ENCODE measurements at regions not wholly inside any gene's neighbourhood (a gene's known extent, or its start where the extent isn't known, plus 50 kb on each side); places are given as distances from the start of the nearest gene placed in this dataset.
"Not testable (repeated sequence)": the region's sequence is repeated elsewhere in the genome, so short reads cannot be mapped to it uniquely, and the experiment has no call there.

- DNase-seq (ENCODE audit: low spot score), result not testable (repeated sequence)
These were observed 296.6 kb upstream of the NBPF12 start for GRCh38 chr1:146641534-146641933.

DNA sequence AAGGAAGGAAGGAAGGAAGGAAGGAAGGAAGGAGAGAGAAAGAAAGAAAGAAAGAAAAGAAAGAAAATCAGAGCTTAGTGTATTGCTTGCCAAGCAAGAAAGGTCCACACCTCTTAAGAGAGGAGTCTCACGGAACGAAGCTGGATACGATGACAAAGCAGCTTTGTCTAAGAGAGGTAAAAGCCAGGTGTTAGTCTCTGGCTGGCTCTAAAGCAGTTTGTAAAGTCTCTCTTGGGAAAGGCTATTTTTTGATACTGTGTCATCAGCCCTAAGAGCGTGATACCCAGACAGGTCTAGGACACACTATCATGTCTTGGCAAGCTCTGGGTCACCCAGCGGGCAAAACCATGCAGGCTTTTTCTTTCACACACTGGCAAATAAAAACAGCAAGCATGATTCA is 297.5 kb upstream of the NBPF12 start:
- not testable (repeated sequence) for DNase-seq (ENCODE audit: low spot score)

DNA sequence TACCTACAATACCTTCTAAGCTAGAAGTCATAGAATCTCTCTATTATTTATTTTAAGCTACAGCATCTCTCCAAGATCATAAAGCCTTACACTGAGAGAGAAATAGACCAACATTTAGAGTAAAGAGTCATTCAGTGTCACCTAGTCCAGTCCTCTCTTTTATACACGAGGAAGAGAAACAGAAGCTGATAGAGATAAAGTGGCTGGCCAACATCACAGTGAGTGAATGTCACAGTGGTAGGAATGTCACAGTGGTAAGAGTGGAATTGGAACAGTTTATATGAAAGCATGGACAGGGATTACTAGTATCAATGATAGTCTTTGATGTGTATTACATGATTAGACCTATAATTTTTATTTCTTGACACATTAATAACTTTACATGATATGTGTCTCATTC is 307.8 kb upstream of the NBPF12 start:
- DNase-seq (ENCODE audit: low spot score), result not testable (repeated sequence)

GRCh38 chr1:146618582-146618981 is 319.5 kb upstream of the NBPF12 start:
- DNase-seq (ENCODE audit: low spot score), result not testable (repeated sequence)

DNA sequence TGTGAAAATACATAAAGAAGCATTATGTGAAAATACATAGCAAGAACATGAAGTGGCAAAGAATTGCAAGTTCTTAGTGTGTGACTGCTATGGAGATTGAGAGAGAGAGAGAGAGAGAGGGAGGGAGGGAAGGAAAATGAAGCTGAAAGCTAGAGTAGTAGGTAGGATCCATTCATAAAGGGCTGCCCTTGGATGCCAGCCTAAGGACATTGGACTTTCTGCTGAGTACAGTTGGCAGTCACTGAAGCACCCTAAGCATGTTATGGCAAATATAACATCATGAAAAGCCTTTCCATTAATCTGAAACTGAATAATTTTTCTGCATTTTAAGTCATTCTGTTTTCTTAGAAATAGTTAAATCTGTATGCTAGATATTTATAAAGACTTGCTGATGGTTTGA is 333.4 kb upstream of the NBPF12 start:
- DNase-seq (ENCODE audit: low spot score), result not testable (repeated sequence)

DNA sequence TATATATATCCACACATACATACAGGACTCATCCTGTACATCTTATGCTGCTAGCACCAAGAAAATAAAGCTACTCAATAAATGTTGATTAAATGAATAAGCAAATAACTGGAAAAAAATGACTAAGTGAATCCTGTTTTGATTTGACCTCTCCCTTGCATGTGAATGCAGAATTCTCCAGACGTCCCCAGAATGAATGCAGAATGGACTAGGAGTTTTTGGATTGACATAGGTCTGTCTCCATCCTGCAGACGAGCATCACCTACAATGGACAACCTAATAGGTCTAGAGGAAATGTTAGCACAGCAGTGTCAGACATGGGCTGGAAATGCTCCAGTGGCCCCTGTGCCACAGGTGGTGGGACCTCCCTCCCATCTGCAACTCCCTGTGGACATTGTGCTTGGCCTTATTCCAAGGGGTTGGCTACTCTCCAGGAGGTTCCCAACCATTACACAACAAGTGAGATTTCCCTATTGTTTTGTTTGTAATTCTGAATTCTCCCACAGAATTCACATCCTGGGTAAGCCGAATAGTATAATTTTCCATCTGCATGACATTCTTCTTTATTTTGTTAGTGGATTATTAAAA is 337.3 kb upstream of the NBPF12 start:
- DNase-seq (ENCODE audit: low spot score), result not testable (repeated sequence)

DNA sequence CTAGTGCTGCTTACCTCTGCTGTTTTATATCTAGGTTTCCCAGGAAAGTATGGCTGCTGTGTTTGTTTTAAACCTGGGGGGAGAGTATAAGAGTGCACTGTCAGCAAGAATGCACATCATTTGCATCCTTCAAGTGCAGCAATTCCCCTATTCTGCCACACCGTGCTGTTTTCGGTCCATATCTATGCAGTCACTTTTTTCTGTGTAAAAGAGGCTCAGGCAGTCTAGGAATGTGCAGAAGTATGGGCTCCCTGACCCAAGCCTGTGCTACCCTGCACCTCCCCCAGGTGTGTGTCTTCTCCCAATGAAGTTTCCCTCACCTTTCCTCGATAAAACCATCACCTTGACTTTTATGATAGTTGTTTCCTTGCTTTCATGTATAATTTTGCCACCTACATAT is 338.2 kb upstream of the NBPF12 start:
- DNase-seq (ENCODE audit: low spot score), result not testable (repeated sequence)

DNA sequence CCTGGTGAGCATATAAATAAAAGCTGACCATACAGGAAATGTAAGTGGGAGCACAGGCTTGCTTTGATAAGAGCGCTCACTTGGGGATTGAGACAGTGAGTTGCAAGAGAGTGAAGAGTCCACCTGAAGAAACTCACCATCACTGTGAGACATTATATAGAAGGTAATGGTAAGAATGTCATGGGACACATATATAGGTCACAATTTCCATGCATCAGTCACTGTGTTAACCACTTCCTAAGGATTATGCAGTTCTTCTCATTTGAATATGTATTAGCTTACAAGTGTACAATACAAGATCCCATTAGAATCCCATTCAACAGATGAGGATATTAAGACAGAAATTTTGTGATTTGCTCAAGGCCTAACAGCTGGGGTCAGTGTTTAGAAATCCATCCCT is 352.4 kb upstream of the NOTCH2NLA start:
- DNase-seq (ENCODE audit: low spot score), result not testable (repeated sequence)

- DNase-seq (ENCODE audit: low spot score), result not testable (repeated sequence)
These were observed 338.7 kb upstream of the NOTCH2NLA start for GRCh38 chr1:146567541-146567940.

DNA sequence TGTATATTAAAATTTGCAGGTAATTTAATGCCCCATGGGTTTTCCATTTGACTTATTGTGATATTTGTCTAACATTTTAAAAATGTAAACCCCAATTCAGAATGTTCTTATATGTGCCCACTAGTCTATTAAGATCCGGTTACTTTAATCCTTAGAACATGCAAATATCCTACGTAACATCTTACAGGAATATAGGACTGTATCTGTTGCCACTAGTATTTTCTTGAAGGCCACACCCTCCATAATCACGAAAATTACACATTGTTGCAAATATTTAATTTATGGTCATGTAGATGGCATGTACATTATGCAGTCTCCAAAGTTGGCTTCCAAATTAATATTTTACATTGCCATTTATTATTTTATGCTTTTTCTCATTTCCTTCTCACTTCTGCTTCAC is 329.2 kb upstream of the NOTCH2NLA start:
- not testable (repeated sequence) for DNase-seq (ENCODE audit: low spot score)

DNA sequence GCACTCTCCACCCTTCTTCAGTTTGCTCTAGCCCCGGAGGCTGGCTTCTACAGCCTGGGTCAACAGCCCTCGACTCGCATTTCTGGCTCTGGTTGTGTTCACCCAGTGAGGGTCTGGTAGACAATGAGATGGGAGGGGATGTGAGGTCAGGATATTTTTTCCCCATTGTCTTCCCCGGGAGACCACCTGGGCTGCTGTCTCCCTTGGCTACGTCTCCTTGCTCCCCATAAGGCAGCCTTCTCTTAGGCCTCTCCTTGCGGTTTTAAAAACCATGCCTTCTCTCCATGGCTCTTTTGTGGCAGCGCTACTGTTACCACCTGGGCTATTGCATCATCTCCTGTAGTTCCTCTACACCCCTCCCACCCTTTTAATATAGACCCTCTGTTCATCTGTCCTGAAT is 327.6 kb upstream of the NOTCH2NLA start:
- not testable (repeated sequence) for DNase-seq (ENCODE audit: low spot score)

- DNase-seq (ENCODE audit: low spot score), result not testable (repeated sequence)
These were observed 323.6 kb upstream of the NOTCH2NLA start for GRCh38 chr1:146552414-146552813.

DNA sequence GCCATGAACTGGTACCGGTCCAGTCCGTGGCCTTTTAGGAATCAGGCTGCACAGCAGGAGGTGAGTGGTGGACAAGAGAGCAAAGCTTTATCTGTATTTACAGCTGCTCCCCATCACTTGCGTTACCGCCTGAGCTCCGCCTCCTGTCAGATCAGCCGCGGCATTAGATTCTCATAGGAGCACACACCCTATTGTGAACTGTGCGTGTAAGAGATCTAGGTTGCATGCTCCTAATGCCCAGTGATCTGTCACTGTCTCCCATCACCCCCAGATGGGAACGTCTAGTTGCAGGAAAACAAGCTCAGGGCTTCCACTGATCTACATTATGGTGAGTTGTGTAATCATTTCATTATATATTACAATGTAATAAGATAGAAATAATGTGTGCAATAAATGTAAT is 319.9 kb upstream of the NOTCH2NLA start:
- not testable (repeated sequence) for DNase-seq (ENCODE audit: low spot score)

- not testable (repeated sequence) for DNase-seq (ENCODE audit: low spot score)
These were observed 317.4 kb upstream of the NOTCH2NLA start for GRCh38 chr1:146546189-146546588.

DNA sequence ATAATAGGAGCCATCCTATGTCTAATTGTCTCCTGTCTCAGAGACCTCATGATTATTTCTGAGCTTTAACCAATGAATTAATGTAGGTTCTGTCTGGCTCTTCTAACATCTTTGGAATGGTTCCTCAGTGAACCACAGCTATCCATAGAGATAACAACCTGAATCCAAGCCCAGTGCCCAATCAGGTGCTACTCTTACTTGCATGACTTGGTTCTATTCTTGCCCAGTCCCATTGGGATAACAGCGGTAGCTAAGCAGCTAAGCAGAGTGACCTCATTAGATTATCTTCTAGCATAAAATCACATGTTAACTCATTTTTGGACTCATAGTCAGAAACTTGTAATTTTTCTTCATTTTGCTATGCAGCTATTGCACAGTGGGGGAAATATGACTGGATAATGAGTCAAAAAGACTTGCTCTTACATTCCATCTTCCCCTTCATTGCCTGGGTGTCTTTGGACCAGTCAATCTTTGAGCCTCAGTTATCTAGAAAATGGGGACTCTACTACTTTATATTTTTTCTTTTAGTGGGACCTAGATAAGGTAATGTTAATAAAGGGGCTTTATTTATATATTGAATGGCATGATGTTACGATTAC is 309.1 kb upstream of the NOTCH2NLA start:
- DNase-seq (ENCODE audit: low spot score), result not testable (repeated sequence)

- DNase-seq (ENCODE audit: low spot score), result not testable (repeated sequence)
These were observed 307.2 kb upstream of the NOTCH2NLA start for GRCh38 chr1:146536028-146536427.

DNA sequence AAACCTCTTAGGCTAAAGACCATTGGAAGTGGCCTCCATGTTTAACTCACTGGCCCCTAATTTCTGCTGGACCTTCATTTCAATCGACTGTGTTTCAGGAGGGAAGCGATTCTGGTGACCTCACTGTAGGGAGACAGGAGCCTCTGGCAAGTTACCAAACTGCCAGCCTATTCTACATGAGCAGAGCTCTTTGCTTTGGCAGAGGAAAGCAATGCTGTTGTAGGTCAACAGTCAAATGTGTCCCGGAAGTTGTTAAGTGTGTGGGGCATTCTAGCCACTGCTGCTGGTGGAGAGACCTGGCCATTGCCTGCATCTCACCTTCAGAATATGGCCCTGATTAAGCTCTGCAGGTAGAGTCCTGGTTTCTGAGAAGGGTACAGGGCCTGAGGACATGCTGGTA is 306.8 kb upstream of the NOTCH2NLA start:
- not testable (repeated sequence) for DNase-seq (ENCODE audit: low spot score)

DNA sequence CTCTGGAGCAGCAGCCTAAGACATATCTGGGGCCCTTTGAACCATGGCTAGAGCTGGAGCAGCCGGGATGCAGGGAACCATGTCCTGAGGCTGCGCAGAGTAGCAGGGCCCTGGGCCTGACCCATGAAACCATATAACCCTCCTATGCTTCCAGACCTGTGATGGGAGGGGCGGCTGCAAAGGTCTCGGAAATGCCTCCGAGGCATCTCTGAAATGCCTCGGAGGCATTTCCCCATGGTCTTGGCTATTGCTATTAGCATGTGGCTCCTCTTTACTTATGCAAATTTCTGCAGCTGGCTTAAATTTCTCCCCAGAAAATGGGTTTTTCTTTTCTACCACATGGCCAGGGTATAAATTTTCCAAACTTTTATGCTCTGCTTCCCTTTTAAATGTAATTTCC is 302.1 kb upstream of the NOTCH2NLA start:
- not testable (repeated sequence) for DNase-seq (ENCODE audit: low spot score)

GRCh38 chr1:146522812-146523211 is 294.0 kb upstream of the NOTCH2NLA start:
- DNase-seq (ENCODE audit: low spot score), result not testable (repeated sequence)

GRCh38 chr1:146522345-146522744 is 293.5 kb upstream of the NOTCH2NLA start:
- DNase-seq (ENCODE audit: low spot score), result not testable (repeated sequence)

DNA sequence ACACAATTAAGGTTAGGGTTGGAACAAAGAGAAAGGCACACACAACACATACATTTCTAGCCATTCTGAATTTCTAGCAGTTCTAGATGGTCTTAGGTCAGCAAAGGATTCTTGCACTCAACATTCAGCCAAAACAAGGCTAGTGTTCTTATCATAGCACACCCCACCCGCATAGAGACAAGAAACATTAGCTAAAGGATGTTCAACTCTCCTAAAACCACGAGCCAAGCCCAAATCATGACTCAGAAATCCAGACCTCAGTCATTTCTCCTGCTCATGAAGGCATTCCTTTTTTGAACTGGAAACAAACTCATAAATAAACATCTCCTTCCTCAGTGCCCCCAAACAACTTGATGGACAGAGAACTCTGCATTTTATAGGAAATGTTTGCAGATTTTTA is 293.0 kb upstream of the NOTCH2NLA start:
- DNase-seq (ENCODE audit: low spot score), result not testable (repeated sequence)

DNA sequence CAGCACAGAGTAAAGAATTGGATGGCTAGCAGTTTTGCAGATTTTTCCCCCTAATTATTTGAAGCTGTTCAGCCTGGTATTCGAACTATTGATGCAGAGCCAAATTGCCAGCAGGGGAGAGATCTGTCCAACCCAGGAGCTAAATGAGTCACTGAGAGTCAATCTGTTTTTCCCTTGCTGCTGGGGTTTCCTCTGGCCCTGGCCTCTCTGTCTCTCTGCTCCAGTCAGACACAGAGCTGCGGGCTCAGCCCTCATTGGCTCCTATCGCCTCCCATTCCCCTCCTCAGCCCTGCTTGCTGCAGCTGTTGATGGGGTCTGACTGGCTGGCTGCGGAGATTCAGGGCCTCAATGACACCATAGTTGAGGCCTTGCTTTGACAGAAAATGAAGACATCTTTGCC is 284.9 kb upstream of the NOTCH2NLA start:
- DNase-seq (ENCODE audit: low spot score), result not testable (repeated sequence)

DNA sequence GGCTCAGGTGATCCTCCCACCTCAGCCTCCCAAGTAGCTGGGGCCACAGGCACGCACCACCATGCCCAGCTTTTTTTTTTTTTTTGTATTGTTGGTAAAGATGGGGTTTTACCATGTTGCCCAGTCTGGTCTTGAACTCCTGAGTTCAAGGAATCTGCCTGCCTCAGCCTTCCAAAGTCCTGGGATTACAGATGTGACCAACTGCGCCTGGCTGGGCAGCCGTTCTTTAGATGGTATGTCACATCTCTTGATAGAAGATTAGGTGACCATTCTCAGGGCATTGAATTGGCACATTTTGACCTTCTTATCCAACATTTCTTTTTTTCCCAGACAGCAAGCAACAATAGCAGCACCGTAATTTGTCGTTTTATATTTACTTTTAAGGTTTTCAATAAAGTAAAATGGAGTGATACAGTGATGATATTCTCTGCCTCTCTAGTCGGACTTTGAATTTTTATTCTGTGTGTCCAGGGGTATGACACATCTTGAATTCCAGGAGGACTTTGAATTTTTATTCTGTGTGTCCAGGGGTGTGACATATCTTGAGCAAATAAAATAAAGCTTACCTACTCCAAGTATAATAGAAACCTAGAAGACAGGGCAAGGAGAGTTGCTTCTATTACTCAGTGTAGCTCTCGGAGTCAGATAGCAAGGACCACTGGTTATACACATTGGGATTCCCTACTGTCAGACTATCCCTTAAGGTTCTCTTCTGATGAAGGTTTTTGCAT is 282.4 kb upstream of the NOTCH2NLA start:
- DNase-seq (ENCODE audit: low spot score), result not testable (repeated sequence)

Data from iPS-NIHi11 (cell line).